Esophagus muscularis mucosa (tissue), 4 donors: ENCODE measurements at regions not wholly inside any gene's neighbourhood (a gene's known extent, or its start where the extent isn't known, plus 50 kb on each side); places are given as distances from the start of the nearest gene placed in this dataset.

ENCODE experiments used
- DNase-seq: peaks from one replicate; pipeline ENCODE4 v3.0.0-alpha.2; 2017; ENCODE audit errors: extremely low spot score
- H3K27ac ChIP-seq, 4 donors: fragments of 200-600 bp; sonication (generic); replicated peaks in 1 of 4; 1 replicate in 3 of 4; 2 replicates in 1 of 4; pipeline ENCODE4 v1.5.1; 2016 to 2019; ENCODE audit warnings: mild to moderate bottlenecking in 1 of 4
- H3K27me3 ChIP-seq, 4 donors: fragments of 200-600 bp; sonication (generic); one replicate each; pipeline versions ENCODE4 v1.5.1 to v1.6.0; 2016 to 2019
- H3K36me3 ChIP-seq, 4 donors: fragments of 200-600 bp; sonication (generic); one replicate each; pipeline ENCODE4 v1.5.1; 2016 to 2019
- H3K4me1 ChIP-seq, 4 donors: fragments of 200-600 bp; sonication (generic); one replicate each; pipeline ENCODE4 v1.5.1; 2016 to 2019
- H3K4me3 ChIP-seq, 4 donors: fragments of 200-600 bp; sonication (generic); 1 replicate in 2 of 4; 2 replicates in 2 of 4; pipeline ENCODE4 v1.5.1; 2016 to 2019; ENCODE audit warnings: mild to moderate bottlenecking in 4 of 4, moderate library complexity in 1 of 4
- H3K9me3 ChIP-seq, 4 donors: fragments of 200-600 bp; sonication (generic); 1 replicate in 3 of 4; 2 replicates in 1 of 4; pipeline ENCODE4 v1.5.1; 2016 to 2019
- EP300 ChIP-seq: sonication (generic); formaldehyde crosslinking; IDR thresholded peaks from one replicate; pipeline ENCODE4 v1.6.1; 2017; ENCODE audit warnings: antibody characterized with exemption
- POLR2A ChIP-seq: fragments of 450-650 bp; IDR thresholded peaks from one replicate; pipeline ENCODE4 v1.6.1; 2017; ENCODE audit warnings: antibody characterized with exemption, moderate library complexity, mild to moderate bottlenecking, low read depth
- POLR2AphosphoS5 ChIP-seq, 2 donors: sonication (generic); formaldehyde crosslinking; IDR thresholded peaks; one replicate each; pipeline ENCODE4 v1.6.1; 2017; ENCODE audit warnings: antibody characterized with exemption in 2 of 2
- WGBS: methylation state at CpG from one replicate; pipeline ENCODE4 v1.1.5; 2018; 5-methylcytosine and 5-hydroxymethylcytosine counted together
- intact Hi-C: fragments of 100-400 bp; cut with DNase I; formaldehyde crosslinking; loops from one replicate; pipeline ENCODE4 v1.15.1; 2023
- TF ChIP-seq, protein P1 (sequence below), 3 experiments: fragments of 200-600 bp in 2 of 3; fragments of 450-650 bp in 1 of 3; sonication (generic) in 2 of 3; IDR thresholded peaks; one replicate each; pipeline ENCODE4 v1.5.1; 2017 to 2019; ENCODE audit warnings: antibody characterized with exemption in 3 of 3, mild to moderate bottlenecking in 2 of 3, moderate library complexity in 1 of 3

- no peaks in the 10 kb centered on the region for H3K9me3 ChIP-seq
- H3K4me1 ChIP-seq, result no peaks in the 10 kb centered on the region
- TF ChIP-seq, protein P1, sequence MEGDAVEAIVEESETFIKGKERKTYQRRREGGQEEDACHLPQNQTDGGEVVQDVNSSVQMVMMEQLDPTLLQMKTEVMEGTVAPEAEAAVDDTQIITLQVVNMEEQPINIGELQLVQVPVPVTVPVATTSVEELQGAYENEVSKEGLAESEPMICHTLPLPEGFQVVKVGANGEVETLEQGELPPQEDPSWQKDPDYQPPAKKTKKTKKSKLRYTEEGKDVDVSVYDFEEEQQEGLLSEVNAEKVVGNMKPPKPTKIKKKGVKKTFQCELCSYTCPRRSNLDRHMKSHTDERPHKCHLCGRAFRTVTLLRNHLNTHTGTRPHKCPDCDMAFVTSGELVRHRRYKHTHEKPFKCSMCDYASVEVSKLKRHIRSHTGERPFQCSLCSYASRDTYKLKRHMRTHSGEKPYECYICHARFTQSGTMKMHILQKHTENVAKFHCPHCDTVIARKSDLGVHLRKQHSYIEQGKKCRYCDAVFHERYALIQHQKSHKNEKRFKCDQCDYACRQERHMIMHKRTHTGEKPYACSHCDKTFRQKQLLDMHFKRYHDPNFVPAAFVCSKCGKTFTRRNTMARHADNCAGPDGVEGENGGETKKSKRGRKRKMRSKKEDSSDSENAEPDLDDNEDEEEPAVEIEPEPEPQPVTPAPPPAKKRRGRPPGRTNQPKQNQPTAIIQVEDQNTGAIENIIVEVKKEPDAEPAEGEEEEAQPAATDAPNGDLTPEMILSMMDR (IDR thresholded peaks at IDR 0.05), result no peak
- no peak for TF ChIP-seq POLR2AphosphoS5 (IDR thresholded peaks at IDR 0.05)
- TF ChIP-seq POLR2A, result no peak
- TF ChIP-seq EP300, result no peak
- DNase-seq, result no peak
- no peak overlapping the region for H3K27ac ChIP-seq
- H3K4me3 ChIP-seq, result no peak overlapping the region
- WGBS, result 67% methylated on average over 1 of the region's 1 CpG
- peaks cover 0 to 2% (median 0%) of the 10 kb centered on the region in 4 donors for H3K27me3 ChIP-seq
- no peaks in the 10 kb centered on the region for H3K36me3 ChIP-seq
- intact Hi-C loops, result no loop called here
These were observed 130.9 kb downstream of the PAX1 start for GRCh38 chr20:21836346-21836745.

GRCh38 chr20:21835042-21835441 is 129.6 kb downstream of the PAX1 start:
- WGBS, result 74% methylated on average over 1 of the region's 1 CpG
- DNase-seq, result no peak
- intact Hi-C loops, result no loop called here
- Histone ChIP-seq H3K36me3 (no peaks in the 10 kb centered on the region), H3K27ac (no peak overlapping the region), H3K4me3 (no peak overlapping the region), H3K4me1 (no peaks in the 10 kb centered on the region), H3K27me3 (peaks cover 0 to 2% (median 0%) of the 10 kb centered on the region in 4 donors), H3K9me3 (no peaks in the 10 kb centered on the region)
- TF ChIP-seq EP300, result no peak
- no peak for TF ChIP-seq POLR2A
- TF ChIP-seq POLR2AphosphoS5 (IDR thresholded peaks at IDR 0.05), result no peak
- TF ChIP-seq, protein P1 (IDR thresholded peaks at IDR 0.05), result no peak

GRCh38 chr20:21832442-21833385 is 127.2 kb downstream of the PAX1 start:
- TF ChIP-seq EP300, result no peak
- TF ChIP-seq, protein P1 (IDR thresholded peaks at IDR 0.05), result no peak
- WGBS, result 83% methylated on average over 8 of the region's 8 CpGs
- intact Hi-C loops, result no loop called here
- Histone ChIP-seq H3K27me3 (peaks cover 0 to 2% (median 0%) of the 10 kb centered on the region in 4 donors), H3K27ac (no peak overlapping the region), H3K9me3 (no peaks in the 10 kb centered on the region), H3K4me3 (no peak overlapping the region), H3K4me1 (no peaks in the 10 kb centered on the region), H3K36me3 (no peaks in the 10 kb centered on the region)
- no peak for DNase-seq

- no peaks in the 10 kb centered on the region for H3K36me3 ChIP-seq
- peaks cover 0 to 8% (median 3%) of the 10 kb centered on the region in 4 donors for H3K9me3 ChIP-seq
- H3K4me1 ChIP-seq, result no peaks in the 10 kb centered on the region
- intact Hi-C loops, result no loop called here
- no peak overlapping the region for H3K27ac ChIP-seq
- no peak for DNase-seq
- TF ChIP-seq, protein P1 (IDR thresholded peaks at IDR 0.05), result no peak
- TF ChIP-seq EP300, result no peak
- no peak for TF ChIP-seq POLR2AphosphoS5 (IDR thresholded peaks at IDR 0.05)
- TF ChIP-seq POLR2A, result no peak
- 27% methylated on average over 9 of the region's 9 CpGs for WGBS
- H3K27me3 ChIP-seq, result peaks cover 0 to 4% (median 0%) of the 10 kb centered on the region in 4 donors
- no peak overlapping the region for H3K4me3 ChIP-seq
These were observed 121.5 kb downstream of the PAX1 start for GRCh38 chr20:21826976-21827375.
